ENCODE measurements at regions not wholly inside any gene's neighbourhood (a gene's known extent, or its start where the extent isn't known, plus 50 kb on each side); places are given as distances from the start of the nearest gene placed in this dataset.
"Not testable (repeated sequence)": the region's sequence is repeated elsewhere in the genome, so short reads cannot be mapped to it uniquely, and the experiment has no call there.

DNA sequence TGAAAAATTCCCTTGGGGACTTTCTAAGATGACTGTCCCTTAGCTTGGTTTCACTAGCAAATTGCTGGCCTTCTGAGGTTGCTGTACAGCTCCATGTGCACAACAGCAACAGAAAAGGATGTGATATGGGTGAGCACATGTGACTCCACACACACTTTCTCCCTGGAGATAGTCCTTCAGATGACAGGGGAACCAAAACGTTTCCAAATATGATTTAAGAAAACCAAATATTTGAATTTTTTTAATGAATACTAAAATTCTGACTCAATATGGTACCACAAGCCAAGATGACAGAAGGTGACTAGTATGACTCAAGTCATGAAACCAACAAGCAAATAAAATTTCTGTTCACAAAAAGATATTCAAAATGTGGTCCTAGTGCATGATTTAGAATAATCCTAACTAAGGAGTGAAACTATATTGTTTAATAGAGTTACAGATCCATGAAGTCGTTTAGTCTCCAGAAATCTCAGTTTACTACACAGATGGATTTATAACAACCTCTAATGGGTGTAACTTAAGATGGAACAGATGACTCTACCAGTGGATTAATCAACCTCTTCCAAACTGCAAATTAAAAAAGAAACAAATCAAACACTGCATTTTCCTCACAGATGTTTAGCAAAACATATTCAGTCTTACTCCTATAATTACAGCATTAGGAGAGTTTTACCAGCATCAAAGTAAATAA, 144.8 kb upstream of the PIK3R1 start:
- DNase-seq (ENCODE audit: low spot score) (no peak), ATAC-seq (no peak)

DNA sequence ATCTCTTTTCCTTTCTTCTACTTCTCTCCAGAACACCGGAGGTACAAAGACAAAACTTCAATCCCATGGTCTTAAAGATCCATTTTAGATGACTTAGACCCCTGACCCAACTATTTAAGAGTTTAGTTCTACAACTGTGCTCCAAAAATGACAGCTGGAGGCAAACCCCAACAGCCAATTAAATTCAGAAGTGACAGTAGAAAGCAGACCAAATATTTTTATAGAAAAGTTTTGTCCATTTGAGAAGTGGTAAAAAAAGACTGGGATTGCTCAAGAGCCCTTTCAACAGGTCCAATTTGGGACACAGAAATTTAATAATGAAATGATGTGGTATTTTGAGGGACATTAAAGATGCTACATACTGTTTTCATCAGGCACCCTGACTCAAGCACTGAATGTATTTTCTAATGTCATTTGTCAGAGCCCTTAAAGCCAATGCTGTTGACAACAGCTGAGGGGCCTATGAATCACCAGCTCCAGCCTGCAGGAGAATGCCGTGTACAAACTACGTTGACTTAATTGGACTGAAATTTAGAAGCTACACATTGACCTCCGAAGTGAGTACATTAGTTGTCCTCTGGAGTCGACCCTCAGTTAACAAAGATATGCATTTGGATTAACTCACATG, 147.5 kb upstream of the PIK3R1 start:
- DNase-seq (ENCODE audit: low spot score) (no peak), ATAC-seq (no peak)

DNA sequence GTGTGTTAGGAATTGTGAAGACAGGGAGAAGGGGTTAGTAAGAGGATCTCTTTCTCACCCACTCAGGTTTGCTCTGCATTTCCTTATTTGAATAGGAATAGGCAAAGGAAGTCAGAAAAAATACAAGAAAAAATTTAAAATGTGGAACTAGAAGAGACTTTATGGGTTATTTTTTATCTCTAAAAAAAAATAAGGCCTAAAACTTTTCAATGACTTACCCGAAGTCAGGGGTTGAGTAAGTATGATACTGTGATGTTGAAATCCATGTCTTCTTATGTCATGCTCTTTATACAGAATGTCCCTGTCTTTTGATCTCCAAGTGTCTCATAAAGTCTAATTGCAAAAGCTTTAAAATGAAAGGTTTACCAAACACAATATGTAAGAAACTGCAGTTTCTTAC, 148.3 kb upstream of the PIK3R1 start:
- ATAC-seq = no peak

DNA sequence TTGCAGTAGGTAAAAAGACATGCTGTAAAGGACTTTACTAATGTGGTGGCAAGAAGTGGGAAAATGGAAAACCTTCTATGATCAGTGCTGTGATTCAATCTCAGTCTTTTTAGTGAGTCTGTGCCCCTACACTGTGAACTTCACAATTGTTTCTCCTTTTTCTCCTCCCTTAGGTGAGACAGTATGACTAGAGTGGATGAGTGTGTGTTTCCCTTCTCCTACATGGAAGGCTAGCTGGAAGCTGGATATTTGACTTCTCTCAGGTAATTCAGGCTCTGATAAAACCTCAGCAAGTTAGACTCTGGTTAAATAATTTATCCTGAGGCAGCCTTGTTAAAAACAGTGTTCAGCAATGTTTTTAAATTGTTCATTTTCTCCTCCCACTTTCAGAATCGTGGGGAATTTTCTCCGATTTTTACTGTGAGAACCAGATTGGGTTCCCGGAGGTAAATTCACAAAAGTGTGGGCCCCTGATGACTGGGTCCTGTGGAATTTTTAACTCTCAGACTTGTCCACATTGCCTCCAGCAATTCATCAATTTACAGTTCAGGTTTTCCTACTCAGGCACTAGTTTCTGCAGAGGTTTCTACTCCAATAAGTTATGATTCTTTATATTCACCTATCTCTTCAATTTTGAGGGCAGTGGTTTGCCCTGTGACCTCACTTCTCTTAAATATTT, 149.1 kb upstream of the PIK3R1 start:
- ATAC-seq = no peak

More for the DNA sequence above, 148.3 kb upstream of the PIK3R1 start:
- no peak for DNase-seq (ENCODE audit: low spot score)

DNA sequence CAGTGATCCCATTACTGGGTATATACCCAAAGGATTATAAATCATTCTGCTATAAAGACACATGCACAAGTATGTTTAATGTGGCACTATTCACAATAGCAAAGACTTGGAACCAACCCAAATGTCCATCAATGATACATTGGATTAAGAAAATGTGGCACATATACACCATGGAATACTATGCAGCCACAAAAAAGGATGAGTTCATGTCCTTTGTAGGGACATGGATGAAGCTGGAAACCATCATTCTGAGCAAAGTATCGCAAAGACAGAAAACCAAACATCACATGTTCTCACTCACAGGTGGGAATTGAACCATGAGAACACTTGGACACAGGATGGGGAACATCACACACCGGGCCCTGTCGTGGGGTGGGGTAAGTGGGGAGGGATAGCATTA, 150.2 kb upstream of the PIK3R1 start:
- not testable (repeated sequence) for ATAC-seq; DNase-seq (ENCODE audit: low spot score)

More for the DNA sequence above, 149.1 kb upstream of the PIK3R1 start:
- DNase-seq (ENCODE audit: low spot score) = no peak

DNA sequence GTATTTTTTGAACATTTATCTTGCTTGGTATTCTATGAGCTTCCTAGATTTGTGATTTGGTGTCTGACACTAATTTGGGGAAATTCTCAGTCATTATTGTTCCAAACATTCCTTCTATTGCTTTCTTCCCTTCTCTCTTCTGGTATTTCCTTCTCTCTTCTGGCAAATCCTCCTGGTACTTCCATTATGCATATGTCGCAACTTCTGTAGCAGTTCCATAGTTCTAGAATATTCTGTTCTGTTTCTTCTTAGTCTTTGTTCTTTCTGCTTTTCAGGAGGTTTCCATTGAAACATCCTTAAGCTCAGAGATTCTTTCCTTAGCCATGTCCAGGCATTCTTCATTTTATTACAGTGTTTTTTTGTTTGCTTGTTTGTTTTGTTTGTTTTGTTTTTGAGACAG, 155.2 kb upstream of the PIK3R1 start:
- no peak for DNase-seq (ENCODE audit: low spot score)
- no peak for ATAC-seq

DNA sequence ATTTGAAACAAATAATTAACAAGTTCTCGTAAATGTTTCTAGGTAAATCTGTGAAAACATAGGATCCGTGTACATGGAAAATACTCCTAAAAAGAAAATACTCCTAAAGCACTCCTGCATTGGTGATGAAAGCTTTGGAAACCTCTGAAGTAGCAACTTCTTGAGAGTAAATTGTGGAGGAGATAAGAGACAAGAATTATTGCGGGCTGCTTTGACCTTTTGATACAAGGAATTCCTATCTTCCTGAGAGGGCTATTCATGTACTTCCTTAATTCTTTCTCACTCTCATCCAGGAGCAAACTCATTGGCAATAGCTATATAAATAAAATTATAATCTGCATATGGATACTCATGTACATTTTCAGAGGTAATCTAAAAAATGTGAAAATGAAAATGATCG, 158.4 kb upstream of the PIK3R1 start:
- ATAC-seq = no peak
- DNase-seq (ENCODE audit: low spot score) = no peak

DNA sequence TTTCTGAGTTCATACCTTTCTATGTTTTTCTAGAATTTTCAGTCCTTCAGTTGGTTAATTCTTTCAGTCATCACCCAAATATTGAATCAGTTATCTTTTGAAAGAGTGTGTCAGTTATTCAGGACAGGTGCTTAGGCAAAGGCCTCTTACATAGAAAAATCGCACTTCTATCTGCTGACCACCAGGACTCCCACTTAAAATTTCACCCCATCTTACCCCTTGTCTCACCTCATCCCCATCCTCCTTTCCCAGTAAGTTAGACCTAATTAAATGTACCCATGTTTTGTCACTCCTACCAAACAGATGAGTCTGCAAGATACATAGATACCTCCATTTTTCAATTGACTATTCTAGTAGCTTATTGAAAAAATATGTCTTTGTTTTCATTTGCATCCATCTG, 159.9 kb upstream of the PIK3R1 start:
- ATAC-seq (no peak), DNase-seq (ENCODE audit: low spot score) (no peak)

DNA sequence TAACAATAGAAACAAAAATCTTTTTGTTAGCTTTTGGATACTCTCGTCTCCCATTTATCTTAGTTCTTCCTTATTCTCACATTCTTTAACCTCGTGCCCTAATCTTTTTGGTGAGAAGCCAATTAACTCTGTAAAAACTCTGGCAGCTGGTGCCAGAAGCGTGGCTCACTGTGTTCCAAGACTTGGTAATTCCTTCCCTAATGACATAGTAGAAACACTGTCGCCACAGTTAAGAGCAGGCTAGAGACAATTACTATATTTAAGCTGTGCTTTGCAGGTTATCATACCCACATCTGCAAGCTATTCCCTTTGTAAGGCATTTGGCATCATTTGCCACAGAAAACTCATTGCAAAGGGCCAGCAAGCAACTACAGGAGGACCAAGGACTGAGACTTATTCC, 160.9 kb upstream of the PIK3R1 start:
- DNase-seq (ENCODE audit: low spot score) (no peak), ATAC-seq (no peak)

DNA sequence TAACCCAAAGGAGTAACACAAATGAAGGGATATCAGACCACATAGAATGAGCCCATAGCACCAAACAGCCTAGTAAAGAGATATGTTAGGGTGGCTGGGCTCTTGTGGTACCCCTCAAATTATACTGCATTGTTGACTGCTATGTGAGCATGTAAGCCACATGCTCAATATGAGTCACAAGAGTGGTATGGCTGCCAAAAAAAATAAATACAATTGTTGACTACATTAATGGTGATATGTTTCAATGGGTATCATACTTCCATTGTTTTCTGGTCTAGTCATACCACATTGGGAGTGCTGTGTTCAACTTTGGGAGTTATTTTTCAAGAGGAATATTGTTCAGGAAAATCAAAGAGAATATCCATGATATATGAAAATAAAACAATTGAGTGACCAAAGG, 162.4 kb upstream of the PIK3R1 start:
- DNase-seq (ENCODE audit: low spot score) (no peak), ATAC-seq (no peak)

DNA sequence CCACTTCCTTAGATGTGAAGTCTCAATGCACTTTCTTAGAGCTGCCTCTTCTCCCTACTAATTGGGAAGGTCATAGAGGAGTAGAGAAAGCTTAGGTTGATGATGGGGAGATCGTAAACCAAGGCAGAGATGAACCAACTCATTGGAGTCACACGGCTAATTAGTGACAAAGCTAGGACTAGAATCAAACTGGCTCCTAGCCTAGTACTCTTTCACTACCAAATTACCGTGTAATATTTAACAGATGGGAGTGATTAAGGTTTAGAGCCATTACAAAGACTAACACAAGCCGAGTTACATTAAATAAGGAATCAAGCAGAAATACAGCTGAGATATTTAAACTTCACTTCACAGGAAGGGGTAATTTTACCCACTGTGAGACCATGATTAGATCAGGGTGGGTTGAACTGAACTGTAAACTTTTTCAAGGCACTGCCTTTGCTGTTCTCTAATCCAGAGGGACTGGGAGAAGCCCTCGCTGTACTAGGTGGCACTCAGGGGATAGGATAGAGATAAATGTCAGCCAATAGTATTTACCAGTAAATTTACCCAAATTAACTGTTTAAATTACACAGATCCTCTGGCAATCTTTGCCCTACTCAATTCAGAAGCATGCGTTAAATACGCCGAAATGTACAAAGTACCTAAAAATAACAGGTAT, 166.4 kb upstream of the PIK3R1 start:
- DNase-seq (ENCODE audit: low spot score) (no peak), ATAC-seq (peak; percentile 79)

DNA sequence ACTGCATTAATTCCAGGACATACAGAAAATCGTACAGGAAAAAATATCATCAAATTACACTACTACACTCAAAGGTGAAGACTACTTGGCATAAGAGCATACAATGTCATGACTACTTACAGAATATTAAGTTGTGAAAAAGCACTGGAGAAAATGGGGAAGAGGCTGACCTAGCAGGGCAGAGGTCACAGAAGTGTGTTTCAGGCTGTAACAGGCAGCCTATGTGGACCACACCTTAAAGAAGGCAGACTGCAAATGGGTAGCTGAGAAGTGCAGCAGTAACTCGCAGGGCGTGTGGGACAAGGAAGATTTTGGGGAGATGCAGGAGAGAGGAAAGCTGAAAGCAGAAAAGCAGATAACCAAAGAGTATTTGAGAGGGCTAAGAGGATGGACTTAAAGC, 167.0 kb upstream of the PIK3R1 start:
- DNase-seq (ENCODE audit: low spot score) (no peak), ATAC-seq (peak; percentile 15)

DNA sequence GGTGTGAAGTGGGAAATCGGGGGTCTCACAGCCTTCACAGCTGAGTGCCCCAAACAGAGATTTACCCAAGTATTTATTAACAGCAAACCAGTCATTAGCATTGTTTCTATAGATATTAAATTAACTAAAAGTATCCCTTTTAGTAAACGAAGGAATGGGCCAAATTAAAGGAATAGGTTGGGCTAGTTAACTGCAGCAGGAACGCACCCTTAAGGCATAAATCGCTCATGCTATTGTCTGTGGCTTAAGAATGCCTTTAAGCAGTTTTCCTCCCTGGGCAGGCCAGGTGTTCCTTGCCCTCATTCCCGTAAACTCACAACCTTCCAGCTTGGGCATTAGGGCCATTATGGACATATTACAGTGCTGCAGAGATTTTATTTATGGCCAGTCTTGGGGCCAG, 167.5 kb upstream of the PIK3R1 start:
- DNase-seq (ENCODE audit: low spot score); ATAC-seq: not testable (repeated sequence)

DNA sequence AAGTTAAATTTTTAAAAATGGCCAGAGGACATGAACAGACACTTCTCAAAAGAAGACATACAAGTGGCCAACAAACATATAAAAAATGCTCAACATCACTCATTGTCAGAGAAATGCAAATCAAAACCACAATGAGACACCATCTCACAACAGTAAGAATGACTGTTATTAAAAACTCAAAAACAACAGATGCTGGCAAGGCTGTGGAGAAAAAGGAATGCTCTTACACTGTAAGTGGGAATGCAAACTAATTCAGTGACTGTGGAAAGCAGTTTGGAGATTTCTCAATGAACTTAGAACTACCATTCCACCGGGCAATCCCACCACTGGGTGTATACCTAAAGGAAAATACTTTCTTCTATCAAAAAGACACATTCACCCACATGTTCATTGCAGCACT, 168.5 kb upstream of the PIK3R1 start:
- ATAC-seq (no peak), DNase-seq (ENCODE audit: low spot score) (no peak)

DNA sequence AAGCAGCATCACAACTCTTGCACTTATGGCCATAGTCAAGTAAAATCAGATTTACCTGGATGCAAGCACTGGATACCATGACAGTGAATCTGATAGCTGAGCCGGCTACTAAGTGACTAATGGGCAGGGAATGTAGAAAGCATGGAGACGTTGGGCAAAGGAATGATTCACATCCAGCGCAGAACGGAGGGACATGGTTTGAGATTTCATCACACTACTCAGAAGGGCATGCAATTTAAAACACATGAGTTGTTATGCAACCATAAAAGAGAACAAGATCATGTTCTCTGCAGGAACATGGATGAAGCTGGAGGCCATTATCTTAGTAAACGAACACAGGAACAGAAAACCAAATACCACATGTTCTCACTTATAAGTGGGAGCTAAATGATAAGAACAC, 169.1 kb upstream of the PIK3R1 start:
- DNase-seq (ENCODE audit: low spot score) (no peak), ATAC-seq (peak; percentile 53)

DNA sequence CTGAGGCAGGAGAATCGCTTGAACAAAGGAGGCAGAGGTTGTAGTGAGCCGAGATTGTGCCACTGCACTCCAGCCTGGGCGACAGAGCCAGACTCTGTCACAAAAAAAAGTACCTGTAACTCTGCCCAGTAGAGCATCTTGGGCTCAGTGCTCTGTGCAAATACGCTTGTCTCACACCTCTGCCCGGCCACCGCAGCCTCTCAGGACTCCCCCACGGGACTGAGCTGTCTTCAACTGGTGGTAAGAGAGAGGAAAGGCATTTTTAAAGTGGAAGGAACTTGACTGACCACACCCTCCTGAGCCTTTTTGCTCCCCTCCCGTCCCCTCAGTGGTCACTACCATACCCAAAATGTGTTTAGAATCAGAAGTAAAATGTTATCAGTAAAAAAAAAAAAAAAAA, 174.3 kb upstream of the PIK3R1 start:
- DNase-seq (ENCODE audit: low spot score) (no peak), ATAC-seq (peak; percentile 37)

DNA sequence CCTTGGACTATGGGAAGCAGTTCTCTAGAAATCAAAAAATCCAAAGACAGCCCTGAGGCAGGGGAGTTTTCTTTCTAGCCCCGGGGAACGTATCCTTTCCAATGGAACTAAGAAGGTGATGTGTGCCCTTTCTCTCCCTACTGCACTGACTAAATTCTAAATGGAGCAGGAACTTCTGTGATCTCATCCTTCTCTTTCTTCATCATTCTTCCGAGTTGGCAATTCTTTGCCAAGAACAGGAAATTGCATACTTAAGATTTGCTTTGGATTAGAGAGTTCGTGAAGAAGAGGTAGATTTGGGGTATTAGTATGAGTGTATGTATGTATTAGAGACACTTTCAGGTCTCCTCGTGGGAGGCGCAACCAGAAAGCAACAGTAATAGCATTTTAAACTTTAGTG, 178.0 kb upstream of the PIK3R1 start:
- ATAC-seq = no peak
- no peak for DNase-seq (ENCODE audit: low spot score)

DNA sequence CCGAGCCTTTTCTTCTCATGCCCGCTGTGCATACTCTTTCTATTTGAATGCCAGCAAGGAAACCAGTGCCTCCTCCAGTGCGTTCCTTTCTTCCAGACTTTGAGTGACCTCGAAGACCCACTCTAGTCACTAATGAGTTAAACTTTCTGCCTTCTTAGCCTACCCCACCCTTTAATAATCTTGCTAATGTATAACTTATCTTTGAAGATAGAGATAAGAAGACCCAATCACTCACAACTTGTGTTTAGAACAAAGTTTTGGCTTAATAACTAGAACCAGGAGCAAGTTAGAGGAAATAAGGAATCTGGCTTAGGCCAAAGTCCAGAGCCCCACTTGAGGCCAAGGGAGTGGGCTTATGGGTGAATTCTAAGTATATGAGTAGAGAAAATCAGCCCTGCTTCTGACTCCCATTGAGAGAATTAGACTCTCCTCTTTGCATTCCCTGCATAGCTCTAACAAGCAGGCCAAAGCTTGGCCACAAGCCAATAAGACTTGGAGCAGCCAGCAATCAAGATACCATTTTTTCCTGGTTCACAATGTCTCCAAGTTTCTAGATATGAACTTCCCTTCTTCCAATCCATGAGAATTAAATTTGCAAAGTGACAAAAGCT, 181.5 kb upstream of the PIK3R1 start:
- DNase-seq (ENCODE audit: low spot score) (no peak), ATAC-seq (no peak)

DNA sequence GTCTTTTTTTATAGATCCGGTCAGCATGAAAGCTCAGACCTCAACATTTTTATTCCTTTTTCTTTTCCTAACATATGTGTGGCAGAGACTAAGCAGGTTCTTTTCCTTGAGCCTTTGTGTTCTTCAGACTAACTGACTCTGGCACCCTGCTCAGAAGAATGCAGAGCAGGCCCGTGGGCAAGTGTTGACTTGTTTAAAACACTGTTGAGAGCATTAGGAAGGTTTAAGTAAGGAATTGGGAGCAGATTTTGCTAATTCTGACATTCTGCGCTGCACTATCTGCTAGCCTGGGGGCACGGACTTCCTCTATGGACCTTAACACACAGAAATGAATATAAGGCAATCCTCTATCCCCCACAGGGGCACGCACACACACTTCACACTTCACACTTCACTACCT, 182.5 kb upstream of the PIK3R1 start:
- DNase-seq (ENCODE audit: low spot score) (no peak), ATAC-seq (peak; percentile 40)

DNA sequence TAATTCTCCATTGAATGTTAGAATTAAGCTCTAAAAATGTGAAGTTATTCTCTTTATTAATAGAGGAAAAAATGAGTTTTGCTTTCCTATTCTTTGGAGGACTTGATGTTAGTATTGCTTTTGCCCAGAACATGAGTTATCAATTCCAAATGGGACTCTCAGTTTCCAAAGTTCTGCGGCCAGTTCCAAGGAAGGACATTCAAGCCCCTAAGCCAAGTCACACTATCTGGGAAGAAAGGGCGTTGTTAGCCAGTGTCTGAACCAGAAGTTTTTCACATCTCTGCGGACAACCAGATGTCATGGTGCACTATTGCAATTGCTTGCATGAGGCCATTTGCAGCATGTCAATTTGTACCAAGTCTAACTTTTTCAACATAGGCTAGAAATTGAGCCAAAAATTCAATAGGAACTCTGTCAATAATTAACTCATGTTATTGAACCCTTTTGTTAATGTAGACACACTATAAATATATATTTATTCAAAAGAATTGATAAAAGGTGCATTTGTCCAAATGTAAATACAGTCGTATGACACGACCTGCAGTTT, 183.3 kb upstream of the PIK3R1 start:
- no peak for DNase-seq (ENCODE audit: low spot score)
- peak; percentile 68 for ATAC-seq

DNA sequence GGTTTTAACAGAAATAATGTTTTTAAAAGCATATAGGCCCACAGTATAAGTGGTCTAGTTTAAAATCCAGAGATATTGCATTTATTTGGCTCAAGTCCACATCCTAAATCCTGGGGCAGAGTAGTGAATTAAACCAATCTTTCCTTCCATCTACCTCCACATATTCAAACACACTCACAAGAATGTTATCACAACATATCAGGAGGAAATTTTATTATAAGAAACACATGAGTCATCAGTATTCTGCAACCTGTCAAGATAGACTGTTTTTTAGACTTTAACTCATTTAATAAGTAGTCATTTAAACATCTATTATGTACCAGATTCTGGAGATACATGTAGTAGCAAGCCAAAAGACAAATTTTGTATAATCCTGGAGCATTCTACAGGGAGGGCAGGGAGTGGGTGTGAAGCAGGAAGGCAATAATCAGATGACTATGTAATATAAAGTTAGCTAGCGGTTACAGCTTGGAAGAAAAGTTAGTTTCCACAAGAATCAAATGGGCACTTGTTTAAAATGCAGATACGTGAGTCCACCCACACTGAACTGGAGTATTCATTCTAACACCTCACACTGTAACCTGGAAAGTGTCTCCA, 187.3 kb upstream of the PIK3R1 start:
- ATAC-seq (no peak), DNase-seq (ENCODE audit: low spot score) (no peak)
